Activated CD8-positive, alpha-beta T cell treated with anti-CD3 and anti-CD28 coated beads, Interleukin-2, amount 10 ng/mL, durations not matched to agents 7 days and 5 days (primary cell): ENCODE measurements at regions not wholly inside any gene's neighbourhood (a gene's known extent, or its start where the extent isn't known, plus 50 kb on each side); places are given as distances from the start of the nearest gene placed in this dataset.

Experiments used
- ATAC-seq: fragments of 150-1000 bp; cut with Tn5 transposase; one replicate; pipeline ENCODE4 v1.10.0; 2021; ENCODE audit warnings: moderate library complexity
- CTCF ChIA-PET: fragments of 350-600 bp; sonication (Branson Sonifier 250); formaldehyde crosslinking; loops from one replicate; lab custom pipeline; 2021; ENCODE audit warnings: antibody characterized with exemption; lab: Charles Lee
- POLR2A ChIA-PET: fragments of 350-600 bp; sonication (Branson Sonifier 250); formaldehyde crosslinking; loops from one replicate; lab custom pipeline; 2021; ENCODE audit warnings: antibody characterized with exemption; lab: Charles Lee
- DNase-seq: peaks from one replicate; pipeline ENCODE4 v3.0.0-alpha.2; 2020
- H3K27ac Mint-ChIP-seq: one replicate; pipeline ENCODE4 v1.8.0; 2021; ENCODE audit warnings: mild to moderate bottlenecking, mixed read lengths
- H3K27me3 Mint-ChIP-seq: one replicate; pipeline ENCODE4 v1.8.0; 2021; ENCODE audit warnings: low read depth, mixed read lengths
- H3K36me3 Mint-ChIP-seq: one replicate; pipeline ENCODE4 v1.8.0; 2021; ENCODE audit warnings: low read depth, mixed read lengths
- H3K4me1 Mint-ChIP-seq: one replicate; pipeline ENCODE4 v1.8.0; 2021; ENCODE audit warnings: low read depth, mixed read lengths
- H3K4me3 Mint-ChIP-seq: one replicate; pipeline ENCODE4 v1.8.0; 2021; ENCODE audit warnings: mild to moderate bottlenecking, mixed read lengths
- H3K9me3 Mint-ChIP-seq: one replicate; pipeline ENCODE4 v1.8.0; 2022; ENCODE audit warnings: mixed read lengths; ENCODE audit not compliant: insufficient read depth

DNA sequence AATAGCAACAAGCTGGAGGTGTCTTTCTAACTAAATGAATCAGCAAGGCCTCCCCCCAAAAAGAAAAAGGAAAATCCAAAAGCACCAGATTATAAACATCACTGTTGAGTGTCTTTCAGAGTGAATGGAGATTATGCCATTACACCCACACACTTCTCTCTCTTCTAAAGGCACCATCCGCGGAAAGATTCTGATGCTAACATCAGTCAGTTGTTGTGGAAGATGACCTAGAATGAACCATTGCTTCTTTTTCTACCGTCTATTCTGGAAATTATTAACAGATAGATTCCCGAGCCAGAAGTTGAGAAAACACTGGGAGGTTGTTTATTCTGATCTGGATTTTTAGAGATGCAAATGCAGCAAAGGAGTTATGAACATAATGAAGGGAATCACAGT, 60.9 kb upstream of the FAM20A start:
- ChIA-PET POLR2A (no interaction called here), CTCF (no interaction called here)
- Mint-ChIP-seq H3K4me3 (no peak overlapping the region), H3K36me3 (no peaks in the 10 kb centered on the region), H3K27me3 (peaks cover 14% of the 10 kb centered on the region), H3K9me3 (no peaks in the 10 kb centered on the region), H3K27ac (no peak overlapping the region), H3K4me1 (no peaks in the 10 kb centered on the region)
- DNase-seq (no peak), ATAC-seq (no peak)

- Mint-ChIP-seq H3K9me3 (no peaks in the 10 kb centered on the region), H3K4me3 (no peak overlapping the region), H3K27ac (no peak overlapping the region), H3K36me3 (no peaks in the 10 kb centered on the region), H3K4me1 (no peaks in the 10 kb centered on the region), H3K27me3 (peaks cover 10% of the 10 kb centered on the region)
- POLR2A ChIA-PET = interaction anchor here (0.7 kb wide), 1 partner anchor 44 kb away, joined by 4 read pairs; no protein-coding TSS in a partner anchor
- CTCF ChIA-PET = no interaction called here
- ATAC-seq = no peak
- DNase-seq = no peak
These were observed 60.3 kb upstream of the FAM20A start for GRCh38 chr17:68661265-68662036.

DNA sequence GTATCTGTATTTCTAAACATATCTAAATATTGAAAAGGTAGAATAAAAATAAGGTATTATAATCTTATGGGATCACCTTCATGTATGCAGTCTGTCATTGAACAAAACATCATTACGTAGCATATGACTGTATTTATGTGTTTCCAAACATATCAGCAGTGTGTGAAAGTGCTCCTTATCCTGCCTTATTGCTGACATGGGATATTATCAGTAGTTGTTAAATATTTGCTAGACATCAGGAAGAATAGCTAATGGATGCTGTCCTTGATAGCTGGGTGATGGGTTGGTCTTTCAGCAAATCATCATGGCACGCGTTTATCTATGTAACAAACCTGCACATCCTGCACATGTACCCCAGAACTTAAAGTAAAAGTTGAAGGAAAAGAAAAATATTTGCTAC, 59.1 kb upstream of the FAM20A start:
- POLR2A ChIA-PET = no interaction called here
- Mint-ChIP-seq H3K36me3 (no peaks in the 10 kb centered on the region), H3K4me1 (no peaks in the 10 kb centered on the region), H3K9me3 (no peaks in the 10 kb centered on the region), H3K27me3 (peaks cover 7% of the 10 kb centered on the region), H3K27ac (no peak overlapping the region), H3K4me3 (no peak overlapping the region)
- CTCF ChIA-PET = no interaction called here
- ATAC-seq (no peak), DNase-seq (no peak)

- CTCF ChIA-PET = no interaction called here
These were observed 58.0 kb upstream of the FAM20A start for GRCh38 chr17:68658999-68659780.

GRCh38 chr17:68657576-68657975, 56.4 kb upstream of the FAM20A start:
- Mint-ChIP-seq H3K27me3 (peaks cover 5% of the 10 kb centered on the region), H3K36me3 (no peaks in the 10 kb centered on the region), H3K27ac (no peak overlapping the region), H3K4me1 (no peaks in the 10 kb centered on the region), H3K4me3 (no peak overlapping the region), H3K9me3 (no peaks in the 10 kb centered on the region)
- ATAC-seq (no peak), DNase-seq (no peak)
- CTCF ChIA-PET = no interaction called here
- POLR2A ChIA-PET = no interaction called here

More at GRCh38 chr17:68658999-68659780, 58.0 kb upstream of the FAM20A start:
- POLR2A ChIA-PET = no interaction called here
- Mint-ChIP-seq H3K9me3 (no peaks in the 10 kb centered on the region), H3K4me3 (no peak overlapping the region), H3K36me3 (no peaks in the 10 kb centered on the region), H3K4me1 (no peaks in the 10 kb centered on the region), H3K27ac (no peak overlapping the region), H3K27me3 (peaks cover 7% of the 10 kb centered on the region)
- ATAC-seq = no peak
- no peak for DNase-seq

GRCh38 chr17:68657166-68657565, 56.0 kb upstream of the FAM20A start:
- Mint-ChIP-seq H3K4me3 (no peak overlapping the region), H3K9me3 (no peaks in the 10 kb centered on the region), H3K4me1 (no peaks in the 10 kb centered on the region), H3K27ac (no peak overlapping the region), H3K36me3 (no peaks in the 10 kb centered on the region), H3K27me3 (peaks cover 5% of the 10 kb centered on the region)
- ATAC-seq = no peak
- DNase-seq = no peak
- ChIA-PET POLR2A (no interaction called here), CTCF (no interaction called here)

GRCh38 chr17:68656666-68657065, 55.5 kb upstream of the FAM20A start:
- ChIA-PET CTCF (no interaction called here), POLR2A (no interaction called here)
- Mint-ChIP-seq H3K9me3 (no peaks in the 10 kb centered on the region), H3K4me3 (no peak overlapping the region), H3K27me3 (peaks cover 5% of the 10 kb centered on the region), H3K4me1 (no peaks in the 10 kb centered on the region), H3K36me3 (no peaks in the 10 kb centered on the region), H3K27ac (no peak overlapping the region)
- ATAC-seq (no peak), DNase-seq (no peak)
